Panc1 (cell line): ENCODE measurements at regions not wholly inside any gene's neighbourhood (a gene's known extent, or its start where the extent isn't known, plus 50 kb on each side); places are given as distances from the start of the nearest gene placed in this dataset.

ENCODE experiments used
- ATAC-seq: fragments of 200-7000 bp; cut with Tn5 transposase; 2 replicates; pipeline ENCODE4 v1.9.1; 2020; ENCODE audit warnings: mild to moderate bottlenecking, moderate library complexity
- BruUV-seq: library from RNA; stranded (reverse); fragments of 400-500 nt; replicated peaks from 2 replicates; lab custom pipeline; 2021; lab: Mats Ljungman, UMichigan
- CTCF ChIA-PET: fragments of 300-600 bp; sonication (Branson Sonifier 250); formaldehyde crosslinking; loops from one replicate; lab custom pipeline; 2022; ENCODE audit warnings: antibody characterized with exemption; lab: Charles Lee
- POLR2A ChIA-PET: fragments of 300-600 bp; sonication (Branson Sonifier 250); formaldehyde crosslinking; loops from one replicate; lab custom pipeline; 2022; ENCODE audit warnings: antibody characterized with exemption; lab: Charles Lee
- DNase-seq: peaks from one replicate; pipeline ENCODE4 v3.0.0-alpha.2; 2010; ENCODE audit warnings: low read depth, low spot score
- H3K27ac ChIP-seq: 2 replicates; pipeline ENCODE4 v1.5.1; 2011; ENCODE audit warnings: mild to moderate bottlenecking, low read length, inconsistent platforms
- H3K27me3 ChIP-seq: fragments of 200-500 bp; sonication (Bioruptor generic); 2 replicates; pipeline ENCODE4 v1.6.0; 2014; ENCODE audit warnings: low read length, inconsistent platforms; ENCODE audit not compliant: control insufficient read depth, insufficient read depth
- H3K36me3 ChIP-seq: fragments of 200-500 bp; sonication (Bioruptor generic); 2 replicates; pipeline ENCODE4 v1.5.1; 2014; ENCODE audit warnings: inconsistent platforms, mild to moderate bottlenecking, low read length, moderate library complexity; ENCODE audit not compliant: control insufficient read depth, insufficient read depth
- H3K4me1 ChIP-seq: 2 replicates; pipeline ENCODE4 v1.5.1; 2011; ENCODE audit warnings: inconsistent platforms, mild to moderate bottlenecking, low read length, moderate library complexity; ENCODE audit not compliant: control insufficient read depth, insufficient read depth
- H3K4me3 ChIP-seq, 2 experiments: 2 replicates each; pipeline ENCODE4 v1.5.1; 2011 to 2012; ENCODE audit warnings: low read depth in 2 of 2, low read length in 2 of 2, mild to moderate bottlenecking in 2 of 2, inconsistent platforms in 1 of 2, moderate library complexity in 1 of 2
- H3K9me3 ChIP-seq: fragments of 200-500 bp; sonication (Bioruptor generic); 2 replicates; pipeline ENCODE4 v1.5.1; 2014; ENCODE audit warnings: low read depth, mild to moderate bottlenecking, inconsistent platforms, low read length, moderate library complexity; ENCODE audit not compliant: control insufficient read depth, insufficient read depth
- CTCF ChIP-seq: fragments of 450-650 bp; IDR thresholded peaks from 2 replicates; pipeline ENCODE4 v1.5.1; 2017; ENCODE audit warnings: mild to moderate bottlenecking
- POLR2AphosphoS5 ChIP-seq: IDR thresholded peaks from 2 replicates; pipeline ENCODE4 v1.6.1; 2012; ENCODE audit warnings: mild to moderate bottlenecking, low read depth, low read length, moderate library complexity
- REST ChIP-seq, 2 experiments: IDR thresholded peaks; 2 replicates each; pipeline ENCODE4 v1.6.1; 2011 to 2012; ENCODE audit warnings: low read depth in 2 of 2, control low read depth in 1 of 2, low read length in 1 of 2, mild to moderate bottlenecking in 1 of 2, moderate library complexity in 1 of 2; ENCODE audit not compliant: insufficient read depth in 1 of 2
- SIN3A ChIP-seq: IDR thresholded peaks from 2 replicates; pipeline ENCODE4 v1.6.1; 2012; ENCODE audit warnings: low read depth, mild to moderate bottlenecking, low read length, moderate library complexity, borderline replicate concordance; ENCODE audit not compliant: insufficient read depth
- TCF7L2 ChIP-seq: IDR thresholded peaks from 2 replicates; pipeline ENCODE4 v1.6.1; 2011; ENCODE audit warnings: mild to moderate bottlenecking, low read depth, low read length, inconsistent platforms
- in situ Hi-C: cut with HindIII; loops from 2 replicates; pipeline ENCODE4 v1.10.0; 2016; ENCODE audit warnings: low sequenced_read_pairs, low pct_unique_long_range_greater_than_20kb
- intact Hi-C: fragments of 100-400 bp; cut with micrococcal nuclease; formaldehyde crosslinking; loops from one replicate; pipeline ENCODE4 v1.10.0; 2022; ENCODE audit not compliant: unreplicated experiment

- CTCF ChIA-PET, result no interaction called here
- Histone ChIP-seq H3K27me3 (no peaks in the 10 kb centered on the region), H3K4me1 (no peaks in the 10 kb centered on the region), H3K9me3 (peaks cover 9% of the 10 kb centered on the region; the same call in 1 of the 2 replicates), H3K27ac (no peak overlapping the region), H3K4me3 (no peak overlapping the region), H3K36me3 (no peaks in the 10 kb centered on the region)
- intact Hi-C loops (no loop called here), in situ Hi-C loops (no loop called here)
- ATAC-seq (no peak), DNase-seq (no peak)
- TF ChIP-seq SIN3A, result no peak
- TF ChIP-seq POLR2AphosphoS5, result no peak
- TF ChIP-seq REST (IDR thresholded peaks at IDR 0.05; ENCODE audit: insufficient read depth in 1 of 2, low read depth in 2 of 2, low read length in 1 of 2), result no peak
- no peak for TF ChIP-seq CTCF
- TF ChIP-seq TCF7L2, result no peak
- BruUV-seq, result no TSS peak
- POLR2A ChIA-PET, result no interaction called here
These were observed 1156.1 kb downstream of the TBL1XR1 start for GRCh38 chr3:176041185-176041584.

GRCh38 chr3:176037636-176038035, 1159.6 kb downstream of the TBL1XR1 start:
- DNase-seq, result no peak
- TF ChIP-seq CTCF (no peak), REST (IDR thresholded peaks at IDR 0.05; ENCODE audit: insufficient read depth in 1 of 2, low read depth in 2 of 2, low read length in 1 of 2) (no peak), POLR2AphosphoS5 (no peak), TCF7L2 (no peak), SIN3A (no peak)
- H3K27me3 ChIP-seq, result no peaks in the 10 kb centered on the region
- CTCF ChIA-PET, result no interaction called here
- no peaks in the 10 kb centered on the region for H3K36me3 ChIP-seq
- POLR2A ChIA-PET, result no interaction called here
- H3K4me3 ChIP-seq, result no peak overlapping the region
- no peak for ATAC-seq
- H3K27ac ChIP-seq, result no peak overlapping the region
- in situ Hi-C loops (no loop called here), intact Hi-C loops (no loop called here)
- H3K9me3 ChIP-seq, result peaks cover 7% of the 10 kb centered on the region; the same call in 1 of the 2 replicates
- no TSS peak for BruUV-seq
- H3K4me1 ChIP-seq, result no peaks in the 10 kb centered on the region
